ENCODE measurements at regions not wholly inside any gene's neighbourhood (a gene's known extent, or its start where the extent isn't known, plus 50 kb on each side); places are given as distances from the start of the nearest gene placed in this dataset.

GRCh38 chr13:59447031-59447430 lies 716.7 kb downstream of the DIAPH3 start:
- Histone ChIP-seq H3K4me2 (ENCODE audit: low read length) (no peak overlapping the region), H3K9ac (ENCODE audit: low read depth, low read length) (no peak overlapping the region), H3K9me3 (replicated peaks; ENCODE audit: low read length) (no peaks in the 10 kb centered on the region), H3K4me1 (ENCODE audit: control insufficient read depth, insufficient read depth, low read length) (peaks cover 4% of the 10 kb centered on the region), H3K27me3 (ENCODE audit: control insufficient read depth, insufficient read depth, low read length) (peaks cover 8% of the 10 kb centered on the region), H3K36me3 (ENCODE audit: insufficient read depth, low read length) (no peaks in the 10 kb centered on the region), H3K4me3 (ENCODE audit: low read length) (no peak overlapping the region)

GRCh38 chr13:59447846-59448620 lies 715.7 kb downstream of the DIAPH3 start:
- H3K36me3 ChIP-seq (ENCODE audit: insufficient read depth, low read length): no peaks in the 10 kb centered on the region
- peaks cover 4% of the 10 kb centered on the region for H3K4me1 ChIP-seq (ENCODE audit: control insufficient read depth, insufficient read depth, low read length)
- peaks cover 10% of the 10 kb centered on the region for H3K27me3 ChIP-seq (ENCODE audit: control insufficient read depth, insufficient read depth, low read length)
- no peaks in the 10 kb centered on the region for H3K9me3 ChIP-seq (replicated peaks; ENCODE audit: low read length)
- no peak overlapping the region for H3K4me3 ChIP-seq (ENCODE audit: low read length)
- H3K4me2 ChIP-seq (ENCODE audit: low read length): no peak overlapping the region
- H3K9ac ChIP-seq (ENCODE audit: low read depth, low read length): no peak overlapping the region

- Histone ChIP-seq H3K9me3 (replicated peaks; ENCODE audit: low read length) (no peaks in the 10 kb centered on the region), H3K9ac (ENCODE audit: low read depth, low read length) (no peak overlapping the region), H3K27me3 (ENCODE audit: control insufficient read depth, insufficient read depth, low read length) (peaks cover 10% of the 10 kb centered on the region), H3K4me2 (ENCODE audit: low read length) (no peak overlapping the region), H3K4me3 (ENCODE audit: low read length) (no peak overlapping the region), H3K4me1 (ENCODE audit: control insufficient read depth, insufficient read depth, low read length) (peaks cover 4% of the 10 kb centered on the region), H3K36me3 (ENCODE audit: insufficient read depth, low read length) (no peaks in the 10 kb centered on the region)
These were observed 714.0 kb downstream of the DIAPH3 start for GRCh38 chr13:59449750-59450149.

GRCh38 chr13:59450229-59450628 lies 713.5 kb downstream of the DIAPH3 start:
- Histone ChIP-seq H3K36me3 (ENCODE audit: insufficient read depth, low read length) (no peaks in the 10 kb centered on the region), H3K4me2 (ENCODE audit: low read length) (no peak overlapping the region), H3K9ac (ENCODE audit: low read depth, low read length) (no peak overlapping the region), H3K27me3 (ENCODE audit: control insufficient read depth, insufficient read depth, low read length) (peaks cover 10% of the 10 kb centered on the region), H3K4me3 (ENCODE audit: low read length) (no peak overlapping the region), H3K9me3 (replicated peaks; ENCODE audit: low read length) (no peaks in the 10 kb centered on the region), H3K4me1 (ENCODE audit: control insufficient read depth, insufficient read depth, low read length) (peaks cover 4% of the 10 kb centered on the region)

GRCh38 chr13:59451236-59451635 lies 712.5 kb downstream of the DIAPH3 start:
- Histone ChIP-seq H3K36me3 (ENCODE audit: insufficient read depth, low read length) (no peaks in the 10 kb centered on the region), H3K9me3 (replicated peaks; ENCODE audit: low read length) (no peaks in the 10 kb centered on the region), H3K27me3 (ENCODE audit: control insufficient read depth, insufficient read depth, low read length) (peaks cover 10% of the 10 kb centered on the region), H3K4me1 (ENCODE audit: control insufficient read depth, insufficient read depth, low read length) (peaks cover 4% of the 10 kb centered on the region), H3K4me2 (ENCODE audit: low read length) (no peak overlapping the region), H3K9ac (ENCODE audit: low read depth, low read length) (no peak overlapping the region), H3K4me3 (ENCODE audit: low read length) (no peak overlapping the region)

- H3K9ac ChIP-seq (ENCODE audit: low read depth, low read length): no peak overlapping the region
- no peak overlapping the region for H3K4me3 ChIP-seq (ENCODE audit: low read length)
- H3K4me2 ChIP-seq (ENCODE audit: low read length): no peak overlapping the region
- H3K4me1 ChIP-seq (ENCODE audit: control insufficient read depth, insufficient read depth, low read length): peaks cover 4% of the 10 kb centered on the region
- H3K36me3 ChIP-seq (ENCODE audit: insufficient read depth, low read length): no peaks in the 10 kb centered on the region
- H3K9me3 ChIP-seq (replicated peaks; ENCODE audit: low read length): no peaks in the 10 kb centered on the region
- peaks cover 10% of the 10 kb centered on the region for H3K27me3 ChIP-seq (ENCODE audit: control insufficient read depth, insufficient read depth, low read length)
These were observed 711.4 kb downstream of the DIAPH3 start for GRCh38 chr13:59452189-59452890.

GRCh38 chr13:59458908-59459579 lies 704.7 kb downstream of the DIAPH3 start:
- H3K9me3 ChIP-seq (replicated peaks; ENCODE audit: low read length): no peaks in the 10 kb centered on the region
- H3K4me1 ChIP-seq (ENCODE audit: control insufficient read depth, insufficient read depth, low read length): peaks cover 17% of the 10 kb centered on the region
- H3K4me2 ChIP-seq (ENCODE audit: low read length): peak overlapping the region; percentile 44
- no peaks in the 10 kb centered on the region for H3K27me3 ChIP-seq (ENCODE audit: control insufficient read depth, insufficient read depth, low read length)
- H3K36me3 ChIP-seq (ENCODE audit: insufficient read depth, low read length): no peaks in the 10 kb centered on the region
- H3K9ac ChIP-seq (ENCODE audit: low read depth, low read length): peak overlapping the region; percentile 27
- peak overlapping the region; percentile 8 for H3K4me3 ChIP-seq (ENCODE audit: low read length)

- no peak overlapping the region for H3K4me3 ChIP-seq (ENCODE audit: low read length)
- no peaks in the 10 kb centered on the region for H3K9me3 ChIP-seq (replicated peaks; ENCODE audit: low read length)
- peaks cover 17% of the 10 kb centered on the region for H3K4me1 ChIP-seq (ENCODE audit: control insufficient read depth, insufficient read depth, low read length)
- no peaks in the 10 kb centered on the region for H3K27me3 ChIP-seq (ENCODE audit: control insufficient read depth, insufficient read depth, low read length)
- H3K4me2 ChIP-seq (ENCODE audit: low read length): no peak overlapping the region
- H3K36me3 ChIP-seq (ENCODE audit: insufficient read depth, low read length): no peaks in the 10 kb centered on the region
- no peak overlapping the region for H3K9ac ChIP-seq (ENCODE audit: low read depth, low read length)
These were observed 703.8 kb downstream of the DIAPH3 start for GRCh38 chr13:59459972-59460371.

GRCh38 chr13:59461411-59461810 lies 702.3 kb downstream of the DIAPH3 start:
- no peak overlapping the region for H3K4me2 ChIP-seq (ENCODE audit: low read length)
- H3K27me3 ChIP-seq (ENCODE audit: control insufficient read depth, insufficient read depth, low read length): no peaks in the 10 kb centered on the region

GRCh38 chr13:59463023-59463422 lies 700.7 kb downstream of the DIAPH3 start:
- Histone ChIP-seq H3K9me3 (replicated peaks; ENCODE audit: low read length) (no peaks in the 10 kb centered on the region), H3K4me3 (ENCODE audit: low read length) (no peak overlapping the region), H3K27me3 (ENCODE audit: control insufficient read depth, insufficient read depth, low read length) (no peaks in the 10 kb centered on the region), H3K9ac (ENCODE audit: low read depth, low read length) (no peak overlapping the region), H3K4me2 (ENCODE audit: low read length) (no peak overlapping the region), H3K4me1 (ENCODE audit: control insufficient read depth, insufficient read depth, low read length) (peaks cover 17% of the 10 kb centered on the region), H3K36me3 (ENCODE audit: insufficient read depth, low read length) (no peaks in the 10 kb centered on the region)

More at GRCh38 chr13:59461411-59461810, 702.3 kb downstream of the DIAPH3 start:
- Histone ChIP-seq H3K9me3 (replicated peaks; ENCODE audit: low read length) (no peaks in the 10 kb centered on the region), H3K4me1 (ENCODE audit: control insufficient read depth, insufficient read depth, low read length) (peaks cover 17% of the 10 kb centered on the region), H3K4me3 (ENCODE audit: low read length) (no peak overlapping the region), H3K9ac (ENCODE audit: low read depth, low read length) (no peak overlapping the region), H3K36me3 (ENCODE audit: insufficient read depth, low read length) (no peaks in the 10 kb centered on the region)

GRCh38 chr13:59464926-59465325 lies 698.8 kb downstream of the DIAPH3 start:
- Histone ChIP-seq H3K4me2 (ENCODE audit: low read length) (no peak overlapping the region), H3K36me3 (ENCODE audit: insufficient read depth, low read length) (no peaks in the 10 kb centered on the region), H3K27me3 (ENCODE audit: control insufficient read depth, insufficient read depth, low read length) (no peaks in the 10 kb centered on the region), H3K9ac (ENCODE audit: low read depth, low read length) (no peak overlapping the region), H3K4me1 (ENCODE audit: control insufficient read depth, insufficient read depth, low read length) (peaks cover under 1% of the 10 kb centered on the region), H3K4me3 (ENCODE audit: low read length) (no peak overlapping the region), H3K9me3 (replicated peaks; ENCODE audit: low read length) (no peaks in the 10 kb centered on the region)
